Adrenal gland (tissue), 9 donors: ENCODE measurements at regions not wholly inside any gene's neighbourhood (a gene's known extent, or its start where the extent isn't known, plus 50 kb on each side); places are given as distances from the start of the nearest gene placed in this dataset.

Source experiments
- DNase-seq, 7 donors: peaks; one replicate each; pipeline ENCODE4 v3.0.0-alpha.2; 2019 to 2020
- H3K27ac ChIP-seq, 5 donors: fragments of 200-600 bp; sonication (generic) in 4 of 5; 1 replicate in 3 of 5; 2 replicates in 2 of 5; pipeline versions ENCODE4 v1.5.1 to v1.8.0; 2016 to 2020; ENCODE audit warnings: mild to moderate bottlenecking in 1 of 5
- H3K27me3 ChIP-seq: fragments of 200-600 bp; 2 replicates; pipeline ENCODE4 v1.8.0; 2021
- H3K36me3 ChIP-seq, 2 donors: fragments of 200-600 bp; replicated peaks in 1 of 2; 1 replicate in 1 of 2; 2 replicates in 1 of 2; pipeline versions ENCODE4 v1.5.1 to v1.8.0; 2018 to 2022
- H3K4me1 ChIP-seq, 2 donors: fragments of 200-600 bp; replicated peaks in 1 of 2; 1 replicate in 1 of 2; 2 replicates in 1 of 2; pipeline versions ENCODE4 v1.5.1 to v1.8.0; 2018 to 2021
- H3K4me3 ChIP-seq, 4 donors: fragments of 200-600 bp; sonication (generic) in 3 of 4; one replicate each; pipeline ENCODE4 v1.5.1; 2016 to 2018
- H3K9me3 ChIP-seq, 3 donors: fragments of 200-600 bp; sonication (generic) in 1 of 3; replicated peaks in 1 of 3; 1 replicate in 2 of 3; 2 replicates in 1 of 3; pipeline versions ENCODE4 v1.5.1 to v1.8.0; 2016 to 2021
- CTCF ChIP-seq, 6 experiments: fragments of 450-650 bp in 4 of 6; fragments of 200-600 bp in 2 of 6; sonication (generic) in 1 of 6; IDR thresholded peaks; 1 replicate in 5 of 6; 2 replicates in 1 of 6; pipeline versions ENCODE4 v1.5.1 to v1.8.0; 2016 to 2021; ENCODE audit warnings: antibody characterized with exemption in 6 of 6, mild to moderate bottlenecking in 2 of 6, moderate library complexity in 1 of 6
- POLR2A ChIP-seq, 2 donors: fragments of 450-650 bp; IDR thresholded peaks; one replicate each; pipeline ENCODE4 v1.6.1; 2017; ENCODE audit warnings: antibody characterized with exemption in 2 of 2, mild to moderate bottlenecking in 2 of 2, moderate library complexity in 1 of 2
- whole genome bisulfite sequencing, 4 donors: extraction: QIAGEN DNeasy Blood & Tissue Kit in 2 of 4; methylation state at CpG; one replicate each; pipeline versions ENCODE4 v1.1.5 to v1.1.7; 2013 to 2017; 5-methylcytosine and 5-hydroxymethylcytosine counted together
- intact Hi-C, 2 donors: fragments of 100-400 bp; cut with DNase I; formaldehyde crosslinking; loops; one replicate each; pipeline versions ENCODE4 v1.14.1 to v1.15.0; 2022 to 2023
- donor health status: healthy with polysubstance abuse.
- donor health status: Bipolar disorder and iron deficiency.
- donor health status: DM: yes; HTN: yes; CAD: no.
- donor health status: DM: no; HTN: no; CAD: no.
- donor health status: DM: no; HTN: no; CAD: no.

GRCh38 chr5:155079698-155080097 is 66.1 kb downstream of the KIF4B start:
- Histone ChIP-seq H3K27ac (no peak overlapping the region), H3K4me3 (no peak overlapping the region), H3K4me1 (no peaks in the 10 kb centered on the region), H3K36me3 (no peaks in the 10 kb centered on the region), H3K9me3 (no peaks in the 10 kb centered on the region), H3K27me3 (no peaks in the 10 kb centered on the region)
- TF ChIP-seq CTCF (IDR thresholded peaks at IDR 0.05) (no peak), POLR2A (IDR thresholded peaks at IDR 0.05) (no peak)
- intact Hi-C loops = no loop called here
- no peak for DNase-seq
- 56 to 68% (median 59%) methylated on average over 3 of the region's 3 CpGs for WGBS, 4 donors

- Histone ChIP-seq H3K4me1 (no peaks in the 10 kb centered on the region), H3K27ac (no peak overlapping the region), H3K36me3 (no peaks in the 10 kb centered on the region), H3K9me3 (no peaks in the 10 kb centered on the region), H3K27me3 (no peaks in the 10 kb centered on the region), H3K4me3 (no peak overlapping the region)
- TF ChIP-seq CTCF (IDR thresholded peaks at IDR 0.05) = no peak
- no peak for TF ChIP-seq POLR2A (IDR thresholded peaks at IDR 0.05)
- WGBS, 4 donors = 44 to 55% (median 48%) methylated on average over 3 of the region's 3 CpGs
- intact Hi-C loops = no loop called here
- DNase-seq = no peak
These were observed 67.2 kb downstream of the KIF4B start for GRCh38 chr5:155080721-155081120.

GRCh38 chr5:155081618-155082017 is 68.1 kb downstream of the KIF4B start:
- no peak overlapping the region for H3K27ac ChIP-seq
- H3K27me3 ChIP-seq = no peaks in the 10 kb centered on the region
- 76 to 91% (median 82%) methylated on average over 3 of the region's 3 CpGs for WGBS, 4 donors
- intact Hi-C loops = no loop called here
- H3K4me1 ChIP-seq = no peaks in the 10 kb centered on the region
- no peaks in the 10 kb centered on the region for H3K9me3 ChIP-seq
- TF ChIP-seq CTCF (IDR thresholded peaks at IDR 0.05) (no peak), POLR2A (IDR thresholded peaks at IDR 0.05) (no peak)
- no peaks in the 10 kb centered on the region for H3K36me3 ChIP-seq
- H3K4me3 ChIP-seq = no peak overlapping the region
- no peak for DNase-seq

- WGBS, 4 donors = 60 to 72% (median 64%) methylated on average over 4 of the region's 4 CpGs
- Histone ChIP-seq H3K4me3 (no peak overlapping the region), H3K9me3 (no peaks in the 10 kb centered on the region), H3K4me1 (no peaks in the 10 kb centered on the region), H3K27ac (no peak overlapping the region), H3K36me3 (no peaks in the 10 kb centered on the region), H3K27me3 (no peaks in the 10 kb centered on the region)
- no peak for TF ChIP-seq CTCF (IDR thresholded peaks at IDR 0.05)
- TF ChIP-seq POLR2A (IDR thresholded peaks at IDR 0.05) = no peak
- DNase-seq = no peak
- intact Hi-C loops = no loop called here
These were observed 68.8 kb downstream of the KIF4B start for GRCh38 chr5:155082401-155082800.
